ENCODE measurements at regions not wholly inside any gene's neighbourhood (a gene's known extent, or its start where the extent isn't known, plus 50 kb on each side); places are given as distances from the start of the nearest gene placed in this dataset.

GRCh38 chr10:47058961-47059391 is 147.7 kb downstream of the PTPN20 start:
- Histone ChIP-seq H3K4me1 (ENCODE audit: control insufficient read depth, extremely low read depth, insufficient read depth, low read length) (no peaks in the 10 kb centered on the region), H4K20me1 (ENCODE audit: control insufficient read depth, extremely low read depth, insufficient read depth, low read length) (no peaks in the 10 kb centered on the region), H3K4me2 (ENCODE audit: control insufficient read depth, extremely low read depth, insufficient read depth, low read depth, low read length) (no peak overlapping the region), H3K36me3 (ENCODE audit: control insufficient read depth in 2 of 2, extremely low read depth in 1 of 2, insufficient read depth in 2 of 2, low read length in 2 of 2) (no peaks in the 10 kb centered on the region), H3K9me1 (ENCODE audit: control insufficient read depth, extremely low read depth, insufficient read depth, low read length) (no peaks in the 10 kb centered on the region), H3K9ac (ENCODE audit: control insufficient read depth, extremely low read depth, insufficient read depth, low read length) (no peak overlapping the region), H3K27me3 (ENCODE audit: control insufficient read depth, extremely low read depth, insufficient read depth, low read length) (peaks cover 13% of the 10 kb centered on the region), H3K79me2 (ENCODE audit: control insufficient read depth, insufficient read depth, low read length) (no peaks in the 10 kb centered on the region), H3K27ac (ENCODE audit: control insufficient read depth, insufficient read depth, low read length) (no peak overlapping the region), H2AFZ (ENCODE audit: control insufficient read depth, low read length) (no peak overlapping the region), H3K4me3 (ENCODE audit: control insufficient read depth in 2 of 3, extremely low read depth in 1 of 3, insufficient read depth in 2 of 3, low read depth in 1 of 3, low read length in 3 of 3) (no peak overlapping the region), H3K9me3 (ENCODE audit: control insufficient read depth, low read depth, low read length) (no peaks in the 10 kb centered on the region)
- no peak for TF ChIP-seq CTCF (optimal IDR thresholded peaks at IDR 0.05 in 1 of 3, IDR thresholded peaks at IDR 0.05 in 1 of 3, conservative IDR thresholded peaks at IDR 0.05 in 1 of 3; ENCODE audit: extremely low read depth in 1 of 3, insufficient read depth in 2 of 3, low read length in 3 of 3)
- no peak for TF ChIP-seq EZH2 (IDR thresholded peaks at IDR 0.05; ENCODE audit: low read length)
- dilution Hi-C loops (cut with MboI; ENCODE audit: extremely low pct_ligation_motif_present, low sequenced_read_pairs): no loop called here
- DNase-seq (ENCODE audit: low read depth, low spot score) (no peak), FAIRE-seq (no peak)

- dilution Hi-C loops (cut with MboI; ENCODE audit: extremely low pct_ligation_motif_present, low sequenced_read_pairs): no loop called here
- Histone ChIP-seq H3K27me3 (ENCODE audit: control insufficient read depth, extremely low read depth, insufficient read depth, low read length) (peaks cover 13% of the 10 kb centered on the region), H3K4me3 (ENCODE audit: control insufficient read depth in 2 of 3, extremely low read depth in 1 of 3, insufficient read depth in 2 of 3, low read depth in 1 of 3, low read length in 3 of 3) (no peak overlapping the region), H3K9me1 (ENCODE audit: control insufficient read depth, extremely low read depth, insufficient read depth, low read length) (no peaks in the 10 kb centered on the region), H3K4me2 (ENCODE audit: control insufficient read depth, extremely low read depth, insufficient read depth, low read depth, low read length) (no peak overlapping the region), H4K20me1 (ENCODE audit: control insufficient read depth, extremely low read depth, insufficient read depth, low read length) (no peaks in the 10 kb centered on the region), H2AFZ (ENCODE audit: control insufficient read depth, low read length) (no peak overlapping the region), H3K36me3 (ENCODE audit: control insufficient read depth in 2 of 2, extremely low read depth in 1 of 2, insufficient read depth in 2 of 2, low read length in 2 of 2) (no peaks in the 10 kb centered on the region), H3K79me2 (ENCODE audit: control insufficient read depth, insufficient read depth, low read length) (no peaks in the 10 kb centered on the region), H3K27ac (ENCODE audit: control insufficient read depth, insufficient read depth, low read length) (no peak overlapping the region), H3K4me1 (ENCODE audit: control insufficient read depth, extremely low read depth, insufficient read depth, low read length) (no peaks in the 10 kb centered on the region), H3K9ac (ENCODE audit: control insufficient read depth, extremely low read depth, insufficient read depth, low read length) (no peak overlapping the region), H3K9me3 (ENCODE audit: control insufficient read depth, low read depth, low read length) (no peaks in the 10 kb centered on the region)
- no peak for TF ChIP-seq EZH2 (IDR thresholded peaks at IDR 0.05; ENCODE audit: low read length)
- TF ChIP-seq CTCF (optimal IDR thresholded peaks at IDR 0.05 in 1 of 3, IDR thresholded peaks at IDR 0.05 in 1 of 3, conservative IDR thresholded peaks at IDR 0.05 in 1 of 3; ENCODE audit: extremely low read depth in 1 of 3, insufficient read depth in 2 of 3, low read length in 3 of 3): no peak
- no peak for FAIRE-seq
- DNase-seq (ENCODE audit: low read depth, low spot score): no peak
Observed at GRCh38 chr10:47059606-47060311, 148.5 kb downstream of the PTPN20 start.
